Gastroesophageal sphincter (tissue), 3 donors: ENCODE measurements at regions not wholly inside any gene's neighbourhood (a gene's known extent, or its start where the extent isn't known, plus 50 kb on each side); places are given as distances from the start of the nearest gene placed in this dataset.
A peak's percentile ranks its signal among the peaks of the same experiment; 100 is the strongest.

Source experiments
- CTCF ChIP-seq, 4 experiments: fragments of 200-600 bp in 2 of 4; fragments of 450-650 bp in 2 of 4; sonication (generic) in 1 of 4; IDR thresholded peaks; one replicate each; pipeline ENCODE4 v1.5.1; 2017 to 2019; ENCODE audit warnings: antibody characterized with exemption in 4 of 4, mild to moderate bottlenecking in 2 of 4, moderate library complexity in 2 of 4
- EP300 ChIP-seq: sonication (generic); formaldehyde crosslinking; IDR thresholded peaks from one replicate; pipeline ENCODE4 v1.6.1; 2017; ENCODE audit warnings: antibody characterized with exemption, mild to moderate bottlenecking
- POLR2A ChIP-seq, 2 donors: fragments of 450-650 bp; IDR thresholded peaks; one replicate each; pipeline ENCODE4 v1.6.1; 2017; ENCODE audit warnings: antibody characterized with exemption in 2 of 2, mild to moderate bottlenecking in 2 of 2, moderate library complexity in 1 of 2
- POLR2AphosphoS5 ChIP-seq: sonication (generic); formaldehyde crosslinking; IDR thresholded peaks from one replicate; pipeline ENCODE4 v1.6.1; 2017; ENCODE audit warnings: antibody characterized with exemption

DNA sequence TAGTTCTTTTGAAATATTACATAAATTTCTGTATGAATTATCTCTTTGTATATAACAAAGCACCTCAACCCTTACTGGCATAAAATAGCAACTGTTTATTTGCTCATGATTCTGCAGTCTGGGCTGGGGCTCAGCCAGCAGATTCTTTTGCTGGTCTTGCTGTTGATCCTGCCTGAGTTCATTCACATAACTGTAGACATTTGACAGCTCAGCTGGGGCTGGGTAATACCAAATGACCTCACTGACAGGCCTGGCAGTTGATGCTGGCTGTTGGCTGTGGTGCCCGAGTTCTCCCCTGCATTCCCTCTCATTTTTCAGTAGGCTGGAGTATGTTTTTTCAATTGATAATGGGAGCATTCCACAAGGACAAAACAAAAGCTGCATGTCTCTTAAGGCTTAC is 449.9 kb upstream of the GOLIM4 start:
- TF ChIP-seq CTCF (IDR thresholded peaks at IDR 0.05), result no peak
- no peak for TF ChIP-seq POLR2A (IDR thresholded peaks at IDR 0.05)
- peak; percentile 42 for TF ChIP-seq POLR2AphosphoS5
- TF ChIP-seq EP300, result no peak
